DMS 273 treated with DMSO at 0.1 percent for 48 hours (cell line): ENCODE measurements at regions not wholly inside any gene's neighbourhood (a gene's known extent, or its start where the extent isn't known, plus 50 kb on each side); places are given as distances from the start of the nearest gene placed in this dataset.
"Not testable (repeated sequence)": the region's sequence is repeated elsewhere in the genome, so short reads cannot be mapped to it uniquely, and the experiment has no call there.

Experiments used
- DNase-seq: peaks from one replicate; lab custom pipeline; 2025; lab: John Stamatoyannopoulos, UW

DNA sequence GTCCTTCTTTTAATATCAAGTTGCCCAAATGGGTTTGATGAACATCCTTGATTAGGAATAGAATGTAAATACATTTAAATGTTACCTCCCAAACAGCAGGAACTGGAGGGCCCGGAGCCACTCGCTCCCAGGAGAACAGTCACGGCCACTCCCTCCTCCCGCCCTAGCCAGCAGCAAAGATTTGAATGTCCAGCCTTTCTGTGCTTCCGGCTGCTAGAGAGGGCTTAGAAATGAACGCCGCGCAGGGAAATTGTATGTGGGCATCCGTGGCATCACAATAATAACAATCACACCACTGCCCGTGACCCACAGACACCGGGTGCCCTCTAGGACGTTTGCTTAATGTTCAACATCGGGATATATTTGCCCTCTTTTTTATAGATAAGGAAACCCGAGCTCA, 164.9 kb upstream of the SALL3 start:
- no peak for DNase-seq

DNA sequence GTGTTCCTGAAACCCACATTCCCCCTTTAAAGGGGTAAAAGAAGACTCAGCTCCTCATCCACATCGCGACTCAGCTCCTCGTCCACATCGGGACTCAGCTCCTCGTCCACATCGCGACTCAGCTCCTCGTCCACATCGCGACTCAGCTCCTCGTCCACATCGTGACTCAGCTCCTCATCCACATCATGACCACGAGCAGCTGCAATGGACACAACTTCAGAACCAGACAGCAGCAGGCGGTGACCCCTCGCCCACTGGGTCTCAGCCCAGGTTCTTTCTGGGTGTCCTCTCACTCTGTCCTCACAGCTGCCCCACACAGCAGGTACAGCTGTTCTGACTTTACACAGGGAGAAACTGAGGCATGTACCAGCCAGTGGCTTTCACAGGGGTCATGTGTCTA, 163.5 kb upstream of the SALL3 start:
- DNase-seq, result no peak

GRCh38 chr18:78816916-78817315, 162.7 kb upstream of the SALL3 start:
- DNase-seq, result no peak

GRCh38 chr18:78818495-78818894, 161.1 kb upstream of the SALL3 start:
- DNase-seq, result no peak

DNA sequence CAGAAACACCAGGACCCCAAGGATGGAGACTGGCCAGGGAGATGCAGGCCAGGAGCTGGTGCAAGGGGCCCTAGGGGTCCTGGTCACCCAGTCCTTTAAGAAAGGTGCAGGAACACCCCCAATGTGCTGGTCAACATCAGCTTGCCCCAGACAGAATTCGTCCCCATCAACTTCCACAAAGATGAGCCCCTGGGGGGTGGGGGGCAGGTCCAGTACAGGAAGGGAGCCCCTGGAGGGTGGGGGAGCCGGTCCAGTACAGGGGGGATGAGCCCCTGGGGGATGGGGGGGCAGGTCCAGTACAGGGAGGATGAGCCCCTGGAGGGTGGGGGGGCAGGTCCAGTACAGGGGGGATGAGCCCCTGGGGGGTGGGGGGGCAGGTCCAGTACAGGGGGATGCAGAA, 160.7 kb upstream of the SALL3 start:
- DNase-seq, result no peak

DNA sequence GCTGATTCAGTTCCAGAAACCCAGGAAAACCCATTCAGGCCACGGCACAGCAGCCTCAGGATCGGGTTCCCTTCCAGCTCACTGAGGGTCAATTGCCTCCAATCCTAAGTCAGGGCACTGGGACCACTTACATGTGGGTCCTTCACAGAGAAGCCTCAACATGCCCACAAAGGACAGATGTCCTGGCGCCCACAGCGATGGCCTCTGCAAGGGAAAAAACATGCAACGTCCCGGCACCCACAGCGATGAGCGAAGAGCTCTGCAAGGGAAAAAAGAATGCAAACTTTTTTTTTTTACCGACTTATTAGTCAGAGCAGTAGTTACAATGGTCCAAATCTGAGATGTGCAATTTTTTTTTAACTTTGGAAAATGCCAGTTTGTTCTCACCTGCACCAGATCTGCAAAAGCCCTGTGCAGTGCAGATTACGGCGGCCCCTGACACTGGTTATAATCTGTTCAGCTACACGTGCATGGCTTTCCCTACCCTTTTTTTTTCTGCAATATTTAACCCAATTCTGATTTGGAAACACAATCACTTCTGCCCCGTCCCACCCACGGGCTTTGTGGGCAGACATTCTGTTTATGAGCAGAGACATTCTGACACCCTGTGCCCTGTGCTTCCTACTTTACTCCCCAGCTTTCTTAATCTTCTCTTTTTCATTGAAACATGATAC, 159.3 kb upstream of the SALL3 start:
- DNase-seq, result no peak

DNA sequence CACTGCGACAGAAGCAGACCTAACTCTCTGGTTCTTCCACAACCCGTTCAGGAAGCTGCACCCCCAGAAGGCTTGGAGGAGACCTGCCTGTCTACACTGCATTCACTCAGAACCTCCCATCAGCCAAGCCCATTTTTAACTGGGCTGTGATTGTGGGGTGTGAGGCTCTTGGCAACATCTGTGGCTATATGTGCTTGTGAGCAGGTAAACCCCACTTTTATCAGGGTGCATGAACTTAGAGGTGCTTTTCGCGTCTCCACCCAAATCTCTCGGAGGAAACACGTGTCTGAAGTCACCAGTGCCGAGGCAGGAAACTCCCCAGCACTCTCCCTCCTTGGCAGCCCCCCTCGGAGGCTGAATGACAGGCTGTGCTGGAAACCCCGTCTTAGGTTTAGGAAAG, 158.2 kb upstream of the SALL3 start:
- no peak for DNase-seq

- DNase-seq, result no peak
These were observed 157.3 kb upstream of the SALL3 start for GRCh38 chr18:78822171-78822948.

DNA sequence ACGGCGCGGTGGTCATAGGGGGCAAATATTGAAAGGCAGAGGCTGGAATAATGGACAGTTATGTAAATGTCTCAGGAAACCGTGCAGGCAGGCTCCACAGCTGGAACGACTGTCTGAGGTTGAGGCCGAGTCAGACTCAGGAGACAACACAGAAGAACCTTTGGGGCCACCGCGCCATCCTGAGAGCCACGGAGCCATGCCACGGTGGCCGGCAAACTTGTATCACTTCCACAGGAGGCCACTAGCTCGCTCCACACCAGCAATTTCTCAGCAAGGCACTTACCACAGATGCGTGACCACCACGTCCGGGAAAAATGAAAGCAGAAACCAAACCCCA, 156.7 kb upstream of the SALL3 start:
- DNase-seq, result no peak

- no peak for DNase-seq
These were observed 154.4 kb upstream of the SALL3 start for GRCh38 chr18:78825168-78825567.

DNA sequence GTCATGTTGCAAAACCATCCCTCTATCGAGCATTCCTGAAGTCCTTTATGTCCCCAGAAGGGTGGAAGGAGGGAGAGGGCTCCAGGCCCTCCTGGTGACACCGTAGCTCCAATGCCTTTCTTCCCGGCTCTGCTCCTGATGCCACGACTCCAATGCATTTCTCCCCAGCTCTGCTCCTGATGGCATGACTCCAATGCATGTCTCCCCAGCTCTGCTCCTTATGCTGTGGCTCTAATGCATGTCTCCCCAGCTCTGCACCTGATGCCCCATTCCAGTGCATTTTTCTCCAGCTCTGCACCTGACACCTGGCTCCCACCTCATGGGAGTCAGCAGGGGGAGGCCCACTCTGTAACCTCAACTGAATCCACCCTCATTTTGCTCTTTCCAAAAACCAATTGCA, 153.0 kb upstream of the SALL3 start:
- DNase-seq, result no peak

- DNase-seq, result no peak
These were observed 152.5 kb upstream of the SALL3 start for GRCh38 chr18:78827141-78827540.

DNA sequence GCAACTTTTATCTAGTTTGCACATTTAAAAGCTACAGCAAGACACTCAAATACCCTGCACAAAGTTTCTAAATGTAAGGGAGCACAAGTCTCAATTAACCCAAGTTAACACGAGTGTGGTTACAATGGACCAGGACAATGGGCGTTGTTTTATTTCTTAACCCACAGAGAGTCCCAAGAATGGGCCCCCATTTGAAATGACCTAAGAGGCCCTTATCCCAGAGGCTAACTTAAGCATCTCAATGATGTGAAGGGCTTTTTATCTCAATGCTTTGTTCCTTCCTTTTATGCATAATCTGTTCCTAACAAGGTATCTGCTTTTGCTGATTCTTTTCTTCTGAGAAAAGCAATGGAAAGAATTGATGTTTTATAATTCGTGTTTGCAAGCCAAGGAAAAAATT, 151.5 kb upstream of the SALL3 start:
- DNase-seq, result no peak

DNA sequence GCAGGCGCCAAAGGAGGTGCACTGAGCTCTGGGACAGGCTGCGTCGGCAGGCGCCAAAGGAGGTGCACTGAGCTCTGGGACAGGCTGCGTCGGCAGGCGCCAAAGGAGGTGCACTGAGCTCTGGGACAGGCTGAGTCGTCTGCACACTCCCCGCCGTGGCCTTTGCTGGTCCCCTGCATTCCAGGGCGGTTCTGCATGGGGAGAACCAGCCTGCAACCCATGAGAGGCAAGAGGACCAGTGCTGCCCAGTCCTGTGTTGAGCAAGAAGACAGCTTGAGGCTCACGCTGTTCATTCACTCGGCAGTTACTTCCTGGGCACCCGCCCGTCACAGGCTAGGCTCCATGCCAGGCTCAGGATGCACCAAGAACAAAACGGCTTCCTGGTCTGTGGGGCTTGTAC, 150.6 kb upstream of the SALL3 start:
- DNase-seq, result not testable (repeated sequence)

DNA sequence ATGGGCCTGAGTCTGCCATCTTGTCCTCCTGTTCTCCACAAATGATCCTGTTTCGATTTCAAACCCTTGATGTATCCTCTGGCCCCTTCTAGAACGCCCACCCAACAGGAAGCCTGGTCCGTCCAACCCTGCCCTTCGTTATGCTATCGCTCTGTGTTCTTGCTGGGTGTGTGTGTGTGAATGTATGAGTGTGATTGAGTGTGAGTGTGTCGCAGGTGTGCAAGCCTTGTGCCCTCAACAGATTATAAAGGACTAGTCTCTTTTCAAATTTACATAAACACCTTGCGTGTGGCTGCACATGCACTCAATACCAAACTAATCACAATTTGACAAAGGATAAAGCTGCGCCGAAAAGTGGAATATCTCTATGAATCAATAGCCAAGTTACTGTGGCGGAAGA, 149.5 kb upstream of the SALL3 start:
- no peak for DNase-seq

DNA sequence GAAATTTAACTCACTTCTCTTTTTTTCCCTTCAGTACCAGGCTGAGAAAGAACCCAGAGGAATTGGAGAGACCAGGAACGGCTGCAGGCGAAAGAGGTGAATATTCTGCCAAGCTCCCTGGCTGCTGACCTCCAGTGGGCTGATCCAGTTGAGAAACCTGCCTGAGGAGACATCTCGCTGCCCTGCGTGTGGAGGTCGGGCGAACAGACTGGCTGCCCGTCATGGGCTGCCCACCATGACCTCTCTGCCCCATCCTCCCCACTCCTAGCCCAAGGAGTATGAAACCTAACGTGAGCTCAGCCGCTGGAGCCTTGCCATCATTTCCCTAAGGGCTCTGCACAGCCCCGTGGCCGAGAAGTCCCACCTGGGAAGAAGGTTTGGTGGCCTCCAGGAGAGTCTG, 148.8 kb upstream of the SALL3 start:
- DNase-seq, result no peak

DNA sequence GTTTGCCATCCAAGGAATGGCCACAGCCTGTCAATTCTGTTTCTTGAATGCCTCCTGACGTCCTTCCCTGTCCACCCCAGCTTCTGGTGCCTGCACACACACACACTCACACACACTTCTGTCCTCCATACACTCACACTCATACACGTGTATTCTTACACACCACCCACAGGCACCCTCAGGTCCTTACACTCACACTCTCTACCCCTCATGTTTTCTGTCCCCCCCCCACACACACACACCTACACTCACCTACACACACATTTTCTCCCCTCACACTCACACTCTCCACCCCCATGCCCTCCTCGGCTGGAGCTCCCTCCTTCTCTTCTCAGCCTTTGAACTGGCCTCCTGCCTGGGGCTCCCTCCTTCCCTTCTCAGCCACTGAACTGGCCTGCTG, 148.0 kb upstream of the SALL3 start:
- DNase-seq, result no peak

GRCh38 chr18:78833833-78834232, 145.8 kb upstream of the SALL3 start:
- no peak for DNase-seq

DNA sequence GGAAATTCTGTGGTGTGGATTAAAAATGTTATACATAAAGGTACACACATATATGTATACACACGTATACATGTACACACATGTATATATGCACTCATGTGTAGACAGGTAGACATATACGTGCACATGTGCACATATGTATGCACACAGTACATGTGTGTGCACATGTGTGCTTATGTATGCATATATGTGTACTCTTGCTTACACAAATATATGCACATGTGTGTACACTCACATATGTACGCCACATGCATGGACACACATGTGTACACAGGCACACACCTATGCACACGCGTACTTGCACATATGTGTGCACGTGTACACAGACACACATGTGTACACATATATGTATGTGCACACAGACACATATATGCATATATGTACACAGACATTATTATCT, 142.8 kb upstream of the SALL3 start:
- DNase-seq, result no peak

DNA sequence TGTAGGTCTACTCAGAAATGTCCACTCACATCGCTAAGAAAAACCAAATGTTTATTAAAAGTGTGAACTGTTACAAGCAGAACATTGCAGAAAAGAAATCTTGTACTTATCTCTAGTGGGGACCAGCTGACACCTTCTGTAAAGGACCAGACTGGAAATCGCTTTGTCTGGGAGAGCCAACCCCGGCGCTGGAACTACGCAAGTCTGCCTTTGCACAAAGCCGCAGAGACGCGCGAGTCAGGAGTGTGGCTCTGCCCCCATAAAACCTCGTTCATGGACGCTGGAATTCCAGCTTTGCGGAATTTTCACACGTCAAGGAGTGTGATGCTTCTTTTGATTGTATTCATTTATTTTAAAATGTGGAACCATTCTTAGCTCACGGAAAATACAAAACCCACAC, 141.9 kb upstream of the SALL3 start:
- no peak for DNase-seq

DNA sequence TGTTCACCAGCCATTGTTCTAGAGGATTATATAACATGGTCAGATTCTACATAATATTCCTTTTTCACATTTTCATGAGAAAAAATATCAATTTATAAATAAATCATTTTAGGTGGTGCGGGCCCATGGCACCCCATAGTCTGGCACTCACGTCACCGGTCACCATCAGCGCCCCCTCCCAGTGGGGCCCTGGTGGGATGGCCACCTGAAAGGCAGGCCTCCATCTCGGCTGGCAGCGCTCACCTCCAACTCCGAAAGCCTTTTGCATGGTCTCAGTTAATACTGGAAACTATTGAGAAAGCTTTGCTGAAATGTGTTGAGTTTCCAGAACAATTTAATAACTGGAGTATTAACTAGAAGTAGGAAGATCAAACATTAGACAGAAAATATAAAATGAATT, 141.4 kb upstream of the SALL3 start:
- no peak for DNase-seq

- no peak for DNase-seq
These were observed 130.6 kb upstream of the SALL3 start for GRCh38 chr18:78849046-78849445.

GRCh38 chr18:78849458-78849857, 130.2 kb upstream of the SALL3 start:
- no peak for DNase-seq

DNA sequence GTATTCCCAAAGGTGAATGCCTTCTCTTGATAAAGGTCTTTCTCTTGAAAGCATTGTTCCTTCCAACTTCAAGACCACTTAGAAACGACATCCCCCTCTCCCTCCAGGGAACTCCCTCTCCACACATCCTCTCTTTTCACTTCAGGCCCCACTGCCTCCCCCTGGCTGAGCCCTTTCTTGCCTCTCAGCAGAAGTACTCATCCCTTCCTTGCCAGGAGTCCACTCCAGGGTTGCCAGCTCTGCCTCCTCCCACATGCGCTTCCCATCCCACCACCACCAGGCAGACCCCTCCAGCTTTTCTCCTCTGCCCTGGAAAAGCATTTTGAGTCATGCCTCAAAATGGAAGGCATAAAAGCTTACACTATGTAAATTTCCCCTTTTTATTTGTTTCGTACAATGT, 126.3 kb upstream of the SALL3 start:
- no peak for DNase-seq
